ENCODE measurements at regions not wholly inside any gene's neighbourhood (a gene's known extent, or its start where the extent isn't known, plus 50 kb on each side); places are given as distances from the start of the nearest gene placed in this dataset.
A peak's percentile ranks its signal among the peaks of the same experiment; 100 is the strongest.

- TF ChIP-seq CTCF (conservative IDR thresholded peaks at IDR 0.05; ENCODE audit: low read length), result no peak
- DNase-seq (ENCODE audit: low read depth), result no peak
- no peak overlapping the region for H3K4me3 ChIP-seq (ENCODE audit: low read length)
These were observed 53.0 kb upstream of the SMOX start for GRCh38 chr20:4095639-4096038.

DNA sequence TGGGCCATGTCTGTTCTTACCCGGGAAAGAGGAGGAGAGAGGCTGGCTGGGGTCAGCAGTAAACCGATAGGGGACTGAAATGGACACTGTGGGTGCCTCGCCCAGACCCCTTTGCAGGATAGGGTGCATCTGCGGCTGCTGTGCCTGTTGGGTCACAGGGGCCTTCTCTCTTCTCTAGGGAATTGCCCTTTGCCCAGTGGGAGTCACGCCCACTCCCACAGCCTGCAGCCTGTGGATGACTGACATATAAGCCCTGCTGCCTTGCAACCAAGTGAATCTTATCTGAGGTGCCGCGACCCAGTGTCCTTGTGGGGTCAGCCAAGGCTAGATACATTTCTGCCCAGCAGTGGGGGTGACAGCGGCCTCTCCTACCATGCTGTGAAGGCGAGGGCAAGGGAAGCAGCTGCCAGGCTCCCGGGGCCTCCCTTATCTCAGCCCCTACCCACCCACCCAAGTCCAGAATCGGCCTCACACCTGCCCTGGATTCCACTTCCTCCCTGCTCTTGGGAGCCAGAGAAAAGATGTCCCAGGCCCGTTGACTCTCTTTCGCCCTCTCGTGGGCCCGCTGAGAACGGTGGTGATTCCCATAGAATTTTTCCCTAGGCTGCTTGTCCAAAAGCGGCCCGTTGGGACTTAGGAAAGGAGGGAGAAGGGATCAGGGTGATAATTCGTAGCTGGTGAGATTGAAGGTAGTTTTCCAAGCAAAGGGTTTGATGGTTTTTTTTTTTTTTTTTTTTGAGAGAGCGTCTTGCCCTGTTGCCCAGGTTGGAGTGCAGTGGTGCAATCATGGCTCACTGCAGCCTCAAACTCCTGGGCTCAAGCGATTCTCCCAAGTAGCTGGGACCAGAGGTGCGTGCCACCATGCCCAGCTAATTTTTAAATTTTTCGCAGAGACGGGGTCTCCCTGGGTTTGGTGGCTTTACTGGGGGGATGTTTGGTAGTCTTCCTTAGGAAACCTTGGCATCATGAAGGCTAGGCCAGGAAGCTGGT is 56.8 kb upstream of the SMOX start:
- peak; percentile 83 for TF ChIP-seq CTCF (conservative IDR thresholded peaks at IDR 0.05; ENCODE audit: low read length)
- no peak overlapping the region for H3K4me3 ChIP-seq (ENCODE audit: low read length)
- peak; percentile 50 for DNase-seq (ENCODE audit: low read depth)

DNA sequence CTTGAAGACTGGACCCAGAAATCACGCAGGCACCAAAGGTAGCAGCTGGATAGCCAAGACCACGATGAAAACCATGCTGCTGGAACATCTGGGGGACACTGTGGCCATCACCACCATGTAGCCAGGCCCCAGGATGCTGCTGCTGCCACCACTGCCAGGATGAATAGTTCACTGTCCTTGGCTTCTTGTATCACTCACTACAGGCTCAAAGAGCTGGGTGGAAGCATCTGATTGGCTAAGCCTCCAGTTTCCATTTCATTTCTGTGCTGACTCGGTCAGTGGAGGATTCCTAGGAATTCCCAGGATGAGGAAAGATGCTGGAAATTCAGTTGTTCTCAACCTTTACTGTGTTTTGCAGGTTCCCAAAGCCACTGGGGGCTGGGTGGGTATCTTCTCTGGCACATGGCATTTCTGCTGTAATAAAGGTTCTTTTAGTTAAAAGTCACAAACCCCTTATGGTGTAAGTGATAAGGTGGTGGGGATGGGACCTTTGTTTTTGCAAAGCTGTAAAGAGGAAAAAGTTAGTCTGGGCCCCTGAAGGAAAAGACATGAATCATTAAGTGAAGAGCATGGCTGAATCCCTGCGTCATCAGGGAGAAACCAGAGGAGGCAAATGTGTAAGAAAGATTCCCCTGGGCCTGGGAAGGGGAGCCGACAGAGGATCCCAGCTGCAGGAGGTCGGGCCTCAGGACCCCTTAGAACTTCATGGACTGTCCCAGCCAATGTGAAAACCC is 57.7 kb upstream of the SMOX start:
- TF ChIP-seq CTCF (conservative IDR thresholded peaks at IDR 0.05; ENCODE audit: low read length), result peak; percentile 9; the same call in 1 of the 2 replicates
- no peak overlapping the region for H3K4me3 ChIP-seq (ENCODE audit: low read length)

DNA sequence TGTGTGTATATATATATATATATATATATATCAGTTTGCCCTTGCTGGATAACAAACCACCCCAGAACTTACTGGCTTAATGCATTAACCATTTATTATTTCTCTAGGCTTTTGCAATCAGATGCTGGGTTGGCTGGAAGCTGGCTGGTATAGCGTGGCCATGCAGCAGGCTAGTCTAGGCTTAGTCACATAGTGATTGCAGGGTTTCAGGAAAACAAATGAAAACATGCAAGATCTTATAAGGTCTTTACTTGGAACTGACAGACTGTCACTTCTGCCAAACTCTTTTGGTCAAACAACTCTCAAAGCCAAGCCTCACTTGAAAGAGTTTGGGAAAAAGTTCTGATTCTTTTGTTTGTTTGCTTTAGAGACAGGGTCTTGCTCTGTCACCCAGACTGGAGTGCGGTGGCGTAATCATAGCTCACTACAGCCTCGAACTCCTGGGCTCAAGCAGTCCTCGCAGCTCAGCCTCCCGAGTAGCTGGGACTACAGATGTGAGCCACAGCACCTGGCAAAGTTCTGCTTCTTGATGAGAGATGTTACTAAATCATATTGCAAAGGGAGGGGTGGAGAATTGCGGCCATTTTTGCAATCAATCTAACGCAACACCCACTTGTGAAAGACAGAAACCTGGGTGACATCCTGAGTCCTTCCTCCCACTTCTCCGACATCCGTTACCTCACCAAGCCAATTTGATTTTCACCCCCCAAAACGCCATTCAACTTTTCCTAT is 58.7 kb upstream of the SMOX start:
- peak; percentile 55 for DNase-seq (ENCODE audit: low read depth)
- no peak overlapping the region for H3K4me3 ChIP-seq (ENCODE audit: low read length)
- TF ChIP-seq CTCF (conservative IDR thresholded peaks at IDR 0.05; ENCODE audit: low read length), result no peak

More for the DNA sequence above, 57.7 kb upstream of the SMOX start:
- DNase-seq (ENCODE audit: low read depth), result peak; percentile 86

DNA sequence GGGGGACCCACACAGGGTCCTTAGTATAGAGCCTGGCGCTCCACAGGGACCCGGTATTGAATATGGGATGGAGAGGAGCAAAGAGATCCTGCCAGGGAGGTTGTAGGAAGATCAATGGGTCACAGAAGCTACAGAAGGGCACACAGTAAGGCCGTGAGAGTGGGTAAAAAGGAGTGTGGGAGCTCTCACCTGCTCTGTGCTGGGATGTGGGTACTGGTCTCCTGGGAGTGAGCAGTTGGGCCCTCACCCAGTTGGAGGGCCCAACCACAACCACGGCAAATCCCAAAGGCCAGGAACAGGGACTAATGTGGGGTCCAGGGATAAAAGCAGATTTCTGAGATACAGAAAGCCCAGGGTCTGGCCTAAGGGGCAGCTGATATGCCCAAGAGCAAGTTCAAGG is 59.9 kb upstream of the SMOX start:
- no peak for TF ChIP-seq CTCF (conservative IDR thresholded peaks at IDR 0.05; ENCODE audit: low read length)
- DNase-seq (ENCODE audit: low read depth), result no peak
- H3K4me3 ChIP-seq (ENCODE audit: low read length), result no peak overlapping the region

DNA sequence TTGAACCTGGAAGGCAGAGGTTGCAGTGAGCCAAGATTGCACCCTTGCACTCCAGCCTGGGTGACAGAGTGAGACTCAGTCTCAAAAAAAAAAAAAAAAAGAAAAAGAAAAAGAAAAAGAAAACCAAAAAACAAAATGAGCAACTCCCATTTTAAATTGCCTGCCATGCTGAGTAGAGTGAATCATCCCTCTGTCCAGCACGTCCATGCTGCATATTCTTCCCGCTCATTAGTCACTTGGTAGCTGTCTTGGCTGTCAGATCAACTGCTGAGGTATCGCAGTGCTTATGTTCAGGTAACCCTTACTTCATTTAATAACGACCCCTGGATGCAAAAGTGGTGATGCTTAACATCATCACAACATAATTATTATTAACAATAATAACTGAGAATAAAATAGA is 60.7 kb upstream of the SMOX start:
- no peak for TF ChIP-seq CTCF (conservative IDR thresholded peaks at IDR 0.05; ENCODE audit: low read length)
- no peak for DNase-seq (ENCODE audit: low read depth)
- H3K4me3 ChIP-seq (ENCODE audit: low read length), result no peak overlapping the region

All from AG10803 (cell line).